WTC11 (cell line): ENCODE measurements at regions not wholly inside any gene's neighbourhood (a gene's known extent, or its start where the extent isn't known, plus 50 kb on each side); places are given as distances from the start of the nearest gene placed in this dataset.

Experiments
- ATF2 ChIP-seq: sonication (generic); formaldehyde crosslinking; IDR thresholded peaks from 2 replicates; pipeline ENCODE4 v1.8.1; 2022; ENCODE audit warnings: low read depth, missing genetic modification reagents, borderline replicate concordance
- ATF3 ChIP-seq: sonication (generic); formaldehyde crosslinking; conservative IDR thresholded peaks from 2 replicates; pipeline ENCODE4 v1.8.1; 2022; ENCODE audit warnings: mild to moderate bottlenecking, missing genetic modification reagents
- CTCF ChIP-seq: fragments of 200-600 bp; IDR thresholded peaks from 2 replicates; pipeline ENCODE4 v1.8.0; 2022; ENCODE audit warnings: antibody characterized with exemption
- NFYB ChIP-seq: sonication (generic); formaldehyde crosslinking; conservative IDR thresholded peaks from 2 replicates; pipeline ENCODE4 v1.8.0; 2022; ENCODE audit warnings: low read depth, missing genetic modification reagents
- ZNF138 ChIP-seq: sonication (generic); formaldehyde crosslinking; conservative IDR thresholded peaks from 2 replicates; pipeline ENCODE4 v1.8.1; 2022; ENCODE audit warnings: mild to moderate bottlenecking, moderate library complexity, missing genetic modification reagents

GRCh38 chr13:82678052-82678451, 1204.2 kb downstream of the SLITRK1 start:
- TF ChIP-seq ZNF138 (no peak), ATF2 (CRISPR knock-in tag) (no peak), ATF3 (CRISPR knock-in tag) (no peak), CTCF (no peak), NFYB (CRISPR knock-in tag) (no peak)
